ENCODE measurements at regions not wholly inside any gene's neighbourhood (a gene's known extent, or its start where the extent isn't known, plus 50 kb on each side); places are given as distances from the start of the nearest gene placed in this dataset.

DNA sequence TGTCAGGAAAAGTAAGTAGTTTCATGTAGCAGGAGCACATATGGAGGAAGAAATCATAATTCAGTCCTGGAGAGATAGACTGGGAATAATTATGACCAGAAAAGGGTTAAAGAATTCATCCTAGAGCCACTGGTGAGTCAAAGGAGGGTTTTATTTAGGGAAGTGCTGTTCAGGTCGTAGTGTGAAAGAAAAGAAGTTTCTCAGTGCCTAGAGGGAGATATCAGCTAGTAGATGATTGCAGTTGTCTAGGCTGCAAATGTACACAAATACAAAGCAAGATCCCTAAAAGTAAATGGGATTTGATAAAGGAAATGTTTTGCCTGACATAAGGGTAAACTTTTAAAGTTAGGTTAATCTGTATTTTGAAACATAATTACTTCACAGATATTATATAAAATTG is 403.2 kb downstream of the ACTRT1 start:
- TF ChIP-seq, protein P1, sequence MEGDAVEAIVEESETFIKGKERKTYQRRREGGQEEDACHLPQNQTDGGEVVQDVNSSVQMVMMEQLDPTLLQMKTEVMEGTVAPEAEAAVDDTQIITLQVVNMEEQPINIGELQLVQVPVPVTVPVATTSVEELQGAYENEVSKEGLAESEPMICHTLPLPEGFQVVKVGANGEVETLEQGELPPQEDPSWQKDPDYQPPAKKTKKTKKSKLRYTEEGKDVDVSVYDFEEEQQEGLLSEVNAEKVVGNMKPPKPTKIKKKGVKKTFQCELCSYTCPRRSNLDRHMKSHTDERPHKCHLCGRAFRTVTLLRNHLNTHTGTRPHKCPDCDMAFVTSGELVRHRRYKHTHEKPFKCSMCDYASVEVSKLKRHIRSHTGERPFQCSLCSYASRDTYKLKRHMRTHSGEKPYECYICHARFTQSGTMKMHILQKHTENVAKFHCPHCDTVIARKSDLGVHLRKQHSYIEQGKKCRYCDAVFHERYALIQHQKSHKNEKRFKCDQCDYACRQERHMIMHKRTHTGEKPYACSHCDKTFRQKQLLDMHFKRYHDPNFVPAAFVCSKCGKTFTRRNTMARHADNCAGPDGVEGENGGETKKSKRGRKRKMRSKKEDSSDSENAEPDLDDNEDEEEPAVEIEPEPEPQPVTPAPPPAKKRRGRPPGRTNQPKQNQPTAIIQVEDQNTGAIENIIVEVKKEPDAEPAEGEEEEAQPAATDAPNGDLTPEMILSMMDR (IDR thresholded peaks at IDR 0.05) = no peak
- TF ChIP-seq POLR2A (IDR thresholded peaks at IDR 0.05) = no peak
